Sigmoid colon (tissue), 6 donors: ENCODE measurements at regions not wholly inside any gene's neighbourhood (a gene's known extent, or its start where the extent isn't known, plus 50 kb on each side); places are given as distances from the start of the nearest gene placed in this dataset.

Experiments
- DNase-seq: peaks from one replicate; pipeline ENCODE4 v3.0.0-alpha.2; 2019
- H3K27ac ChIP-seq, 4 donors: fragments of 200-600 bp; sonication (generic); one replicate each; pipeline ENCODE4 v1.5.1; 2016 to 2019; ENCODE audit warnings: mild to moderate bottlenecking in 1 of 4
- H3K27me3 ChIP-seq, 3 donors: fragments of 200-600 bp; sonication (generic); one replicate each; pipeline ENCODE4 v1.5.1; 2019; ENCODE audit warnings: mild to moderate bottlenecking in 1 of 3
- H3K36me3 ChIP-seq, 4 donors: fragments of 200-600 bp; sonication (generic); one replicate each; pipeline ENCODE4 v1.5.1; 2016 to 2019
- H3K4me1 ChIP-seq, 4 donors: fragments of 200-600 bp; sonication (generic); one replicate each; pipeline ENCODE4 v1.5.1; 2017 to 2019
- H3K4me3 ChIP-seq, 4 donors: fragments of 200-600 bp; sonication (generic); one replicate each; pipeline ENCODE4 v1.5.1; 2017 to 2019; ENCODE audit warnings: mild to moderate bottlenecking in 2 of 4, moderate library complexity in 1 of 4
- H3K9me3 ChIP-seq, 4 donors: fragments of 200-600 bp in 3 of 4; sonication (generic) in 3 of 4; one replicate each; pipeline versions ENCODE4 v1.5.1 to v1.6.1; 2013 to 2019
- CTCF ChIP-seq, 4 experiments: fragments of 450-650 bp in 3 of 4; fragments of 200-600 bp in 1 of 4; IDR thresholded peaks; one replicate each; pipeline ENCODE4 v1.5.1; 2016 to 2019; ENCODE audit warnings: antibody characterized with exemption in 4 of 4, mild to moderate bottlenecking in 3 of 4, moderate library complexity in 2 of 4
- EP300 ChIP-seq, 4 donors: sonication (generic); formaldehyde crosslinking; IDR thresholded peaks; one replicate each; pipeline ENCODE4 v1.6.1; 2017; ENCODE audit warnings: antibody characterized with exemption in 4 of 4
- POLR2A ChIP-seq, 2 donors: fragments of 450-650 bp; IDR thresholded peaks; one replicate each; pipeline ENCODE4 v1.6.1; 2016; ENCODE audit warnings: antibody characterized with exemption in 2 of 2, mild to moderate bottlenecking in 2 of 2, moderate library complexity in 2 of 2
- POLR2AphosphoS5 ChIP-seq, 4 donors: sonication (generic); formaldehyde crosslinking; IDR thresholded peaks; one replicate each; pipeline ENCODE4 v1.6.1; 2017; ENCODE audit warnings: antibody characterized with exemption in 4 of 4
- WGBS, 2 donors: extraction: QIAGEN DNeasy Blood & Tissue Kit; methylation state at CpG; one replicate each; pipeline ENCODE4 v1.1.7; 2013; 5-methylcytosine and 5-hydroxymethylcytosine counted together
- intact Hi-C: fragments of 100-400 bp; cut with DNase I; formaldehyde crosslinking; loops from one replicate; pipeline ENCODE4 v1.15.1; 2023
- donor health status: healthy with polysubstance abuse.
- donor health status: healthy.

GRCh38 chr2:20523799-20524187 lies 76.9 kb downstream of the RHOB start:
- TF ChIP-seq EP300 (IDR thresholded peaks at IDR 0.05) (no peak), POLR2AphosphoS5 (IDR thresholded peaks at IDR 0.05) (no peak), CTCF (IDR thresholded peaks at IDR 0.05) (no peak), POLR2A (IDR thresholded peaks at IDR 0.05) (no peak)
- Histone ChIP-seq H3K36me3 (no peaks in the 10 kb centered on the region), H3K4me3 (no peak overlapping the region), H3K4me1 (peaks cover 0 to 23% (median 21%) of the 10 kb centered on the region in 4 donors), H3K27ac (no peak overlapping the region), H3K27me3 (no peaks in the 10 kb centered on the region), H3K9me3 (no peaks in the 10 kb centered on the region)
- 96 to 99% methylated on average over 5 of the region's 5 CpGs for WGBS, 2 donors
- DNase-seq, result no peak
- intact Hi-C loops, result no loop called here

GRCh38 chr2:20524412-20525040 lies 77.7 kb downstream of the RHOB start:
- peak; percentile 80 for DNase-seq
- Histone ChIP-seq H3K27me3 (no peaks in the 10 kb centered on the region), H3K27ac (peak overlapping the region; percentile 49 to 61 (median 54)), H3K4me3 (no peak overlapping the region), H3K4me1 (peaks cover 0 to 23% (median 21%) of the 10 kb centered on the region in 4 donors), H3K9me3 (no peaks in the 10 kb centered on the region), H3K36me3 (no peaks in the 10 kb centered on the region)
- intact Hi-C loops, result no loop called here
- TF ChIP-seq POLR2AphosphoS5 (IDR thresholded peaks at IDR 0.05) (no peak), CTCF (IDR thresholded peaks at IDR 0.05) (no peak), EP300 (IDR thresholded peaks at IDR 0.05) (no peak), POLR2A (IDR thresholded peaks at IDR 0.05) (no peak)
- 63 to 80% methylated on average over 16 of the region's 16 CpGs for WGBS, 2 donors

GRCh38 chr2:20525041-20526035 lies 78.5 kb downstream of the RHOB start:
- Histone ChIP-seq H3K27ac (peak overlapping the region; percentile 49 to 61 (median 54)), H3K9me3 (no peaks in the 10 kb centered on the region), H3K4me3 (no peak overlapping the region), H3K27me3 (no peaks in the 10 kb centered on the region), H3K36me3 (no peaks in the 10 kb centered on the region), H3K4me1 (peaks cover 0 to 23% (median 21%) of the 10 kb centered on the region in 4 donors)
- no peak for TF ChIP-seq POLR2AphosphoS5 (IDR thresholded peaks at IDR 0.05)
- TF ChIP-seq CTCF (IDR thresholded peaks at IDR 0.05), result no peak
- no peak for TF ChIP-seq EP300 (IDR thresholded peaks at IDR 0.05)
- intact Hi-C loops, result no loop called here
- peak; percentile 89 for DNase-seq
- WGBS, 2 donors, result 76 to 82% methylated on average over 17 of the region's 17 CpGs

- TF ChIP-seq POLR2A (IDR thresholded peaks at IDR 0.05) (no peak), CTCF (IDR thresholded peaks at IDR 0.05) (no peak), POLR2AphosphoS5 (IDR thresholded peaks at IDR 0.05) (no peak)
- 55 to 89% methylated on average over 3 of the region's 3 CpGs for WGBS, 2 donors
- Histone ChIP-seq H3K9me3 (no peaks in the 10 kb centered on the region), H3K36me3 (no peaks in the 10 kb centered on the region), H3K4me3 (no peak overlapping the region), H3K27me3 (no peaks in the 10 kb centered on the region), H3K4me1 (peaks cover 0 to 23% (median 21%) of the 10 kb centered on the region in 4 donors), H3K27ac (peak overlapping the region in 1 of 4 donors; percentile 53)
- intact Hi-C loops, result no loop called here
- no peak for DNase-seq
Observed at GRCh38 chr2:20526160-20526559, 79.3 kb downstream of the RHOB start.
